Astrocyte (in vitro differentiated cells and primary cell): ENCODE measurements at regions not wholly inside any gene's neighbourhood (a gene's known extent, or its start where the extent isn't known, plus 50 kb on each side); places are given as distances from the start of the nearest gene placed in this dataset.

Experiments
- DNase-seq: peaks from one replicate; pipeline ENCODE4 v3.0.0-alpha.2; 2010; ENCODE audit warnings: low read depth
- FAIRE-seq: peaks from 2 replicates; lab custom pipeline; 2011; peaks lifted over from hg19 to GRCh38; lab: Jason Lieb, UNC
- H2AFZ ChIP-seq: 2 replicates; pipeline ENCODE4 v1.6.0; 2012; ENCODE audit warnings: low read depth, low read length, inconsistent platforms
- H3K27ac ChIP-seq: 2 replicates; pipeline ENCODE4 v1.5.1; 2011; ENCODE audit warnings: low read depth, low read length, inconsistent platforms
- H3K27me3 ChIP-seq: 2 replicates; pipeline ENCODE4 v1.6.0; 2011; ENCODE audit warnings: low read length, inconsistent platforms; ENCODE audit not compliant: insufficient read depth
- H3K36me3 ChIP-seq: 2 replicates; pipeline ENCODE4 v1.5.1; 2011; ENCODE audit warnings: low read length, inconsistent platforms; ENCODE audit not compliant: insufficient read depth
- H3K4me1 ChIP-seq: 2 replicates; pipeline ENCODE4 v1.5.1; 2011; ENCODE audit warnings: low read length, inconsistent platforms; ENCODE audit not compliant: insufficient read depth
- H3K4me2 ChIP-seq: 2 replicates; pipeline ENCODE4 v1.6.0; 2012; ENCODE audit warnings: low read length, inconsistent platforms
- H3K4me3 ChIP-seq: 2 replicates; pipeline ENCODE4 v1.5.1; 2011; ENCODE audit warnings: low read depth, mild to moderate bottlenecking, low read length, inconsistent platforms; ENCODE audit not compliant: insufficient read depth
- H3K79me2 ChIP-seq: 2 replicates; pipeline ENCODE4 v1.6.0; 2012; ENCODE audit warnings: mild to moderate bottlenecking, low read length, inconsistent platforms; ENCODE audit not compliant: insufficient read depth
- H3K9ac ChIP-seq: 2 replicates; pipeline ENCODE4 v1.6.0; 2012; ENCODE audit warnings: mild to moderate bottlenecking, low read length, inconsistent platforms
- H3K9me3 ChIP-seq: 2 replicates; pipeline ENCODE4 v1.5.1; 2012; ENCODE audit warnings: low read depth, mild to moderate bottlenecking, low read length, inconsistent platforms; ENCODE audit not compliant: insufficient read depth
- H4K20me1 ChIP-seq: 2 replicates; pipeline ENCODE4 v1.6.0; 2012; ENCODE audit warnings: low read length, inconsistent platforms; ENCODE audit not compliant: insufficient read depth
- H3K27ac Mint-ChIP-seq: one replicate; pipeline ENCODE4 v1.8.0; 2021; ENCODE audit warnings: mild to moderate bottlenecking, mixed read lengths; ENCODE audit not compliant: unreplicated experiment
- H3K27me3 Mint-ChIP-seq: one replicate; pipeline ENCODE4 v1.8.0; 2021; ENCODE audit warnings: low read depth, mixed read lengths; ENCODE audit not compliant: unreplicated experiment
- H3K36me3 Mint-ChIP-seq: one replicate; pipeline ENCODE4 v1.8.0; 2021; ENCODE audit warnings: low read depth, mixed read lengths; ENCODE audit not compliant: unreplicated experiment
- H3K4me1 Mint-ChIP-seq: one replicate; pipeline ENCODE4 v1.8.0; 2021; ENCODE audit warnings: low read depth, mixed read lengths; ENCODE audit not compliant: unreplicated experiment
- H3K4me3 Mint-ChIP-seq: one replicate; pipeline ENCODE4 v1.8.0; 2021; ENCODE audit warnings: mild to moderate bottlenecking, moderate library complexity, mixed read lengths; ENCODE audit not compliant: unreplicated experiment
- H3K9me3 Mint-ChIP-seq: one replicate; pipeline ENCODE4 v1.8.0; 2021; ENCODE audit warnings: mild to moderate bottlenecking, mixed read lengths; ENCODE audit not compliant: unreplicated experiment
- CTCF ChIP-seq: IDR thresholded peaks from 2 replicates; pipeline ENCODE4 v1.5.1; 2011; ENCODE audit warnings: low read depth, mild to moderate bottlenecking, inconsistent platforms, low read length, moderate library complexity; ENCODE audit not compliant: insufficient read depth
- EZH2 ChIP-seq: IDR thresholded peaks from 2 replicates; pipeline ENCODE4 v1.6.1; 2012; ENCODE audit warnings: mild to moderate bottlenecking, low read length, inconsistent platforms; ENCODE audit not compliant: insufficient read depth

- no peak overlapping the region for H3K27ac Mint-ChIP-seq
- H3K27me3 ChIP-seq, result no peaks in the 10 kb centered on the region
Observed at GRCh38 chr2:226247289-226248275, 552.0 kb downstream of the IRS1 start.

GRCh38 chr2:226234187-226234586 is 565.4 kb downstream of the IRS1 start:
- Mint-ChIP-seq H3K27ac (no peak overlapping the region), H3K36me3 (no peaks in the 10 kb centered on the region), H3K9me3 (no peaks in the 10 kb centered on the region), H3K4me1 (no peaks in the 10 kb centered on the region), H3K27me3 (no peaks in the 10 kb centered on the region), H3K4me3 (no peak overlapping the region)
- H3K27me3 ChIP-seq, result no peaks in the 10 kb centered on the region
- H3K27ac ChIP-seq, result no peak overlapping the region
- H2AFZ ChIP-seq, result no peak overlapping the region
- H3K9ac ChIP-seq, result no peak overlapping the region
- FAIRE-seq (no peak), DNase-seq (no peak)
- no peaks in the 10 kb centered on the region for H4K20me1 ChIP-seq
- no peak overlapping the region for H3K4me3 ChIP-seq
- no peaks in the 10 kb centered on the region for H3K4me1 ChIP-seq
- no peak overlapping the region for H3K4me2 ChIP-seq
- no peaks in the 10 kb centered on the region for H3K36me3 ChIP-seq
- no peaks in the 10 kb centered on the region for H3K79me2 ChIP-seq
- H3K9me3 ChIP-seq, result no peaks in the 10 kb centered on the region
- no peak for TF ChIP-seq CTCF
- TF ChIP-seq EZH2, result no peak

More at GRCh38 chr2:226247289-226248275, 552.0 kb downstream of the IRS1 start:
- Mint-ChIP-seq H3K9me3 (peaks cover 3% of the 10 kb centered on the region), H3K27me3 (no peaks in the 10 kb centered on the region), H3K36me3 (no peaks in the 10 kb centered on the region), H3K4me3 (no peak overlapping the region), H3K4me1 (no peaks in the 10 kb centered on the region)
- Histone ChIP-seq H3K79me2 (no peaks in the 10 kb centered on the region), H3K27ac (no peak overlapping the region), H2AFZ (no peak overlapping the region), H3K9ac (no peak overlapping the region), H3K36me3 (no peaks in the 10 kb centered on the region), H3K4me2 (no peak overlapping the region), H3K4me3 (no peak overlapping the region), H4K20me1 (no peaks in the 10 kb centered on the region), H3K4me1 (peaks cover 4% of the 10 kb centered on the region), H3K9me3 (no peaks in the 10 kb centered on the region)
- FAIRE-seq (peak; percentile 37), DNase-seq (peak; percentile 28)
- no peak for TF ChIP-seq CTCF
- TF ChIP-seq EZH2, result no peak

- Histone ChIP-seq H3K27me3 (no peaks in the 10 kb centered on the region), H3K9ac (no peak overlapping the region), H3K4me2 (no peak overlapping the region), H3K27ac (no peak overlapping the region), H3K4me3 (no peak overlapping the region), H4K20me1 (no peaks in the 10 kb centered on the region), H3K36me3 (no peaks in the 10 kb centered on the region), H3K79me2 (no peaks in the 10 kb centered on the region), H2AFZ (no peak overlapping the region), H3K4me1 (no peaks in the 10 kb centered on the region), H3K9me3 (no peaks in the 10 kb centered on the region)
- no peak overlapping the region for H3K27ac Mint-ChIP-seq
- TF ChIP-seq CTCF, result no peak
- TF ChIP-seq EZH2, result no peak
- H3K36me3 Mint-ChIP-seq, result no peaks in the 10 kb centered on the region
- no peaks in the 10 kb centered on the region for H3K27me3 Mint-ChIP-seq
- FAIRE-seq (no peak), DNase-seq (no peak)
- no peaks in the 10 kb centered on the region for H3K9me3 Mint-ChIP-seq
- no peaks in the 10 kb centered on the region for H3K4me1 Mint-ChIP-seq
- H3K4me3 Mint-ChIP-seq, result no peak overlapping the region
Observed at GRCh38 chr2:226233388-226233787, 566.2 kb downstream of the IRS1 start.
